Mammary epithelial cell (primary cell): ENCODE measurements at regions not wholly inside any gene's neighbourhood (a gene's known extent, or its start where the extent isn't known, plus 50 kb on each side); places are given as distances from the start of the nearest gene placed in this dataset.

Experiments used
- EZH2 ChIP-seq: IDR thresholded peaks from 2 replicates; pipeline ENCODE4 v1.6.1; 2012; ENCODE audit warnings: low read length, inconsistent platforms, borderline replicate concordance
- TF ChIP-seq, protein P1 (sequence below), 2 donors: IDR thresholded peaks in 1 of 2; conservative IDR thresholded peaks in 1 of 2; 2 replicates each; pipeline ENCODE4 v1.5.1; 2011 to 2012; ENCODE audit warnings: inconsistent platforms in 2 of 2, low read length in 2 of 2, mild to moderate bottlenecking in 2 of 2, control low read depth in 1 of 2, low read depth in 1 of 2; ENCODE audit not compliant: insufficient read depth in 1 of 2; ENCODE audit errors: extremely low read depth in 1 of 2

DNA sequence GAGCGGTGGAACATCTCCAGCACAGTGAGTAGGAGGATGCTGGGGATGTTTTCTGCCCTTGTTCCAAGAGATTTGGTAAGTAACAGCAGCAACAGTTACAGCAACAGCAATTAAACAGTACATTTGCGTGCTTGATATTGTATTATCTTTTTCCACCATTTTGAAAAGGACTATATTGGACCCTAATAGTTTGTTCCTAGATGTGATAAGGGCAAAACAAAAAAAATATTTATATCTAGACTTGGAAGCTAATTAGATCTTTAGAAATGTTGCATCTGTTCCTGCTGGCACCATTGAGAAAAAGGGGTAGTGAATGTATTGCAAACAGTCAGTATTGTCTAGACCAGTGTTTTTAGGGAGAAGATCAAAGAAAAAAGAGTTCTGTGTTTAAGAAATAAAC is 759.9 kb downstream of the JRKL start:
- TF ChIP-seq, protein P1, sequence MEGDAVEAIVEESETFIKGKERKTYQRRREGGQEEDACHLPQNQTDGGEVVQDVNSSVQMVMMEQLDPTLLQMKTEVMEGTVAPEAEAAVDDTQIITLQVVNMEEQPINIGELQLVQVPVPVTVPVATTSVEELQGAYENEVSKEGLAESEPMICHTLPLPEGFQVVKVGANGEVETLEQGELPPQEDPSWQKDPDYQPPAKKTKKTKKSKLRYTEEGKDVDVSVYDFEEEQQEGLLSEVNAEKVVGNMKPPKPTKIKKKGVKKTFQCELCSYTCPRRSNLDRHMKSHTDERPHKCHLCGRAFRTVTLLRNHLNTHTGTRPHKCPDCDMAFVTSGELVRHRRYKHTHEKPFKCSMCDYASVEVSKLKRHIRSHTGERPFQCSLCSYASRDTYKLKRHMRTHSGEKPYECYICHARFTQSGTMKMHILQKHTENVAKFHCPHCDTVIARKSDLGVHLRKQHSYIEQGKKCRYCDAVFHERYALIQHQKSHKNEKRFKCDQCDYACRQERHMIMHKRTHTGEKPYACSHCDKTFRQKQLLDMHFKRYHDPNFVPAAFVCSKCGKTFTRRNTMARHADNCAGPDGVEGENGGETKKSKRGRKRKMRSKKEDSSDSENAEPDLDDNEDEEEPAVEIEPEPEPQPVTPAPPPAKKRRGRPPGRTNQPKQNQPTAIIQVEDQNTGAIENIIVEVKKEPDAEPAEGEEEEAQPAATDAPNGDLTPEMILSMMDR (conservative IDR thresholded peaks at IDR 0.05 in 1 of 2, IDR thresholded peaks at IDR 0.05 in 1 of 2; ENCODE audit: extremely low read depth in 1 of 2, insufficient read depth in 1 of 2, low read depth in 1 of 2, low read length in 2 of 2), result no peak
- TF ChIP-seq EZH2, result no peak
